Stimulated activated naive CD4-positive, alpha-beta T cell treated with Interleukin-2 at 50 U/mL for 16 hours (primary cell): ENCODE measurements at regions not wholly inside any gene's neighbourhood (a gene's known extent, or its start where the extent isn't known, plus 50 kb on each side); places are given as distances from the start of the nearest gene placed in this dataset.

Experiments used
- DNase-seq: peaks from one replicate; lab custom pipeline; 2025; lab: John Stamatoyannopoulos, UW

GRCh38 chr10:36114913-36115312, 472.8 kb upstream of the FZD8 start:
- DNase-seq: no peak

GRCh38 chr10:36114141-36114540, 472.0 kb upstream of the FZD8 start:
- DNase-seq: no peak

GRCh38 chr10:36111676-36112075, 469.6 kb upstream of the FZD8 start:
- DNase-seq: no peak

GRCh38 chr10:36110097-36110496, 468.0 kb upstream of the FZD8 start:
- DNase-seq: no peak

- no peak for DNase-seq
These were observed 467.4 kb upstream of the FZD8 start for GRCh38 chr10:36109399-36110023.

- no peak for DNase-seq
These were observed 455.6 kb upstream of the FZD8 start for GRCh38 chr10:36097696-36098095.

- no peak for DNase-seq
These were observed 454.5 kb upstream of the FZD8 start for GRCh38 chr10:36096576-36096975.

GRCh38 chr10:36094096-36094495, 452.0 kb upstream of the FZD8 start:
- no peak for DNase-seq

- DNase-seq: no peak
These were observed 450.0 kb upstream of the FZD8 start for GRCh38 chr10:36092116-36092515.

- no peak for DNase-seq
These were observed 448.9 kb upstream of the FZD8 start for GRCh38 chr10:36091007-36091406.

GRCh38 chr10:36089790-36090440, 447.8 kb upstream of the FZD8 start:
- no peak for DNase-seq

- no peak for DNase-seq
These were observed 445.2 kb upstream of the FZD8 start for GRCh38 chr10:36087006-36088005.

GRCh38 chr10:36075196-36075595, 433.1 kb upstream of the FZD8 start:
- no peak for DNase-seq

- no peak for DNase-seq
These were observed 431.8 kb upstream of the FZD8 start for GRCh38 chr10:36073796-36074345.

GRCh38 chr10:36068542-36068941, 426.4 kb upstream of the FZD8 start:
- no peak for DNase-seq

GRCh38 chr10:36067748-36068147, 425.7 kb upstream of the FZD8 start:
- no peak for DNase-seq

GRCh38 chr10:36066850-36067249, 424.8 kb upstream of the FZD8 start:
- DNase-seq: no peak

GRCh38 chr10:36066102-36066501, 424.0 kb upstream of the FZD8 start:
- no peak for DNase-seq

GRCh38 chr10:36063396-36063795, 421.3 kb upstream of the FZD8 start:
- no peak for DNase-seq

- no peak for DNase-seq
These were observed 415.6 kb upstream of the FZD8 start for GRCh38 chr10:36057731-36058130.

- DNase-seq: no peak
These were observed 415.1 kb upstream of the FZD8 start for GRCh38 chr10:36057180-36057579.

GRCh38 chr10:36053775-36054174, 411.7 kb upstream of the FZD8 start:
- DNase-seq: no peak

- DNase-seq: no peak
These were observed 411.2 kb upstream of the FZD8 start for GRCh38 chr10:36053271-36053670.
